NCI-H2196 (cell line): ENCODE measurements at regions not wholly inside any gene's neighbourhood (a gene's known extent, or its start where the extent isn't known, plus 50 kb on each side); places are given as distances from the start of the nearest gene placed in this dataset.

ENCODE experiments used
- DNase-seq: peaks from one replicate; lab custom pipeline; 2025; ENCODE audit not compliant: unreplicated experiment; lab: John Stamatoyannopoulos, UW

DNA sequence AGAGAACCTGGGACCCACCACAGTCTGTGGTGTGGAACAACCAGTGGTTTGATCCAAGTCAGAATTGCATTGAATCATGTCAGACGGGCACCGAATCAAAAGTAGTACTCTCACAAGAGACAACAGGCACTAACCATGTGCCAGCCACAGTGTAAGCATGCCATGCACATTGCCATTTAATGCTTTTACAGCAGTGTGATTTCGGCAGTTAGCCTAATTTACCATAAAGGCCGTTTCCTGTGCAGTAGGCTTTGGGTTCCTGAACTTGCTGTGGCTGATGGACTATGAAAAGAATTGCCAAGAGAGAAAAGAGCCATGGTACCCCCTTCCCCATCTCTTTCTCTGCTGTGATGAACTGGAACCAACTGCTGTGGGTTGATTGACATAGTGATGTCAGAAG is 540.6 kb downstream of the EBF1 start:
- DNase-seq, result no peak

DNA sequence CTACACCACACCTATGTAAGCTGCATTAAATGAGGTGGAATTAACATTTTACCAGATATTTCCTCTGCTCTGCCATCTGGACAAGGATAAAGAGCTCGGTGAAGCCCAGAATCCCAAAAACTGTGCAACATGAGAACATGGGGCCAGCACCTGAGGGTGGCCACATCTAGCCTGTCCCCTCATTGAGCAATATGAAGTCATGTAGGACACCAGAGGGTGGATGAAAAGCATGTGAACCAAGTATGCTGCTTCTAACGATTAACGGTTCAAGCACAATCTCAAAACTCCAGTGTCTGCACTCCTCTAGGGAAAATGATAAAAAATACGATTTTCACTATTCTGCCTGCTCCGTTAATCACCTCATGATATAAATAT is 545.8 kb downstream of the EBF1 start:
- DNase-seq, result no peak

DNA sequence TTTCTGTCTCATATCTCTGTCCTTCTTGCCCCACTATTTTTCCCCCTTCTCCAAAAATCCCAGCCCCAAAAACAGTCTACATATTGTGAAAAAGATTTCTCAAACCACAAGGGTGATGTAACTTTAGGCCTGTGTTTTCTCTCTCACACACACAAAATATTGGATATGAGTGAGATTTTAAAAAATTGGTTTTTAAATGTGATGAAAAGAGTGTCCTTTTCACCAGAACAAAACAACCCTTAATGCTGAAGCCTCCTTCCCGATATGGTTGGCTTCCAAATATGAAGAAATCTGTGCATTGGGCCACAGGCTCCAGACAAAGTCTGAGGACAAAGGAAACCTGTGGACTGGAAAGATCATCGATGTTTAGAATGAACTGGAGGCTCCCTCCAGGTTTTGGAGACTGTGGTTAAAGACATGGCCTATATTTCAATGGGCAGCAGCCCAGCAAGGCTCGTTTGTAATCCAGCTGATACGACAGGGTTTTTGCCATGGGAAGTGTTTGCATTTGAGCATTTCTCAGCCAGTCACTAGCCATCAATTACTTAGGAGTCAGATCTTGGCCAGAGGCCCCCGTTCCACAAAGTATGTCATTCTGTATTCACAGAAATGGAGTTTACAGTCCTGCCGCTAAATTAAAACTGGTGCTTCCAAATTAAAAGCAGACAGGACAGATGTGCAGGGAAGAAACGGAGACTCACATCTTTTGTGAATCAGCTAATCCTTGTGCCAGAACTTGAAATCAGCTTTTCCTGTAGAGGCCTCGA is 546.3 kb downstream of the EBF1 start:
- no peak for DNase-seq

DNA sequence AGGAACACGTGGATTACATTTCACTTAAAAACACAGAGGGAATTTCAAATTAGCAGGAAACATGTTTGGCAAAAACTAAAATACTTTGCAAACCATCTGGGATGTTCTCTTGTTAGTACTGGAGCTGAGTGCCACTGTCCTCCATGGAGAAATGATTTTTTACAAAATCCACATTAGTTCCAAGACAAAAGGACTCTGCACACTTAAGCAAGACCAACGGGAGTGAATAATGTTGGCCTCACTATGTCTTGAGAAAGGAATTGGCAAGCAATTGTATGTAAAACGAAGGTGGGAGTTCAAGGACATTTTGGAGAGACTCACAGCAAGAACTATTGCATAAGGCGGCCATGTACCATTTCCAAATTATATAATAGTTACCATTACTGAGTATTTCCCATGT is 547.5 kb downstream of the EBF1 start:
- no peak for DNase-seq

DNA sequence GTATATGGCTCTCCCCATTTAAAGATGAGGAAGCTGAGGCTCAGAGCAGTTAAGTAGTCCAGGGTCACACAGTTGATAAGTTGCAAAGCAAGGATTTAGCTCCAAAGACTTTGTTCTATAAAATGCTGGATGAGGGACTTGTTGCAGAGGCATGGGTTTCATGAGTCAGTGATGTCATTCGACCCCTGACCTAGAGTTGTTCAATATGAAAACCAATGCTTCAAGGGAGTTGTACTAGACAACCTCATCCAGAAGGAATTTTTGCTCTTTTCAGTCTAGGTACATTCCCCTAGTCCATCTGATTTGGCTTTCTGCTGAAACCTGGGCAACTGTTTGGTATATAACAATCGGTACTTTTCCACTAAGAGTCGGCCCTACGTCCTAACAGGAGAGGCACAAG is 550.4 kb downstream of the EBF1 start:
- no peak for DNase-seq

DNA sequence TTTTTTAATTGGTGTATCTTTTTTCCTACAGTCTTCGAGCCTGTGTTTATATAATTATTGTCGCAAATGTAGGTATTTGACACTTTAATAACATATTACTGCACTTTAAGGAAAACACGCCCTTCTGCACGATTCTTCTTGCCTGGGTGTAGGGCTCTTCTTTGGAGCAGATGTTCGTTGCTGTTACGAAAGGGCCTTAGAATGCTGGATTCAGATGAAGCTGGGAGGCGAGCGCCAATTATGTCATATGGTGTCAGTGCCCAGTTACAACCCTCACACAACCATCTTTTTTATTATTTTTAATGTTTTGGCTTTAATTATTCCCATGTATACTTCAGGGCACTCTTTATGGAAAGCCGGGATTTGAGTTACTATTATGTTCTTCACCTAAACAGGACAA is 553.0 kb downstream of the EBF1 start:
- DNase-seq, result no peak

DNA sequence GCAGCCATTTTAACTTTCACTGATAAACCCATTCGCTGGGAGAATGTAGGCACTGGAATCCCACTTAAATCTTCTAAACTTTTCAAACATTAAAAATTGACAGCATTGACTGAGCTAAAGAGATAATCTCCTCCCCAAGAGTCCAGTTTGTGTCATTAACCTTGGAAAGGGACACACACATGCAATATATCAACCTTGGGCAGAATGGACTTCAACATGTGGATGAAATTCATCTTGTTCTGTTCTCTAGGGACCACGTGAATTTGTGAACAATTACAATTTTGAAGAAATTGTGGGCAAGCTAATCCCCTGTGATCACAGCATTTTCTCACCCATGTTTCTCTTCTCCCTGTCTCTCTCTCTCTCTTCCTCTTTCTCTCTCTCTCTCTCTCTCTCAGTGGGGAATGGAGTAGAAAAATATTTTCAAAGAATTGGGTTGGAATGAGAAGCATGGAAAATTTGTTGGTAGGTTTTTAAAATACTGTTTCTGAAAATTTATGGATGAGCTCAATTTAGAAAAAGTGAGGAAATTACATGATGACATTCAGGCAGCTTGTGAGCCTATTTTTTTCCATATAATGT is 553.7 kb downstream of the EBF1 start:
- no peak for DNase-seq

DNA sequence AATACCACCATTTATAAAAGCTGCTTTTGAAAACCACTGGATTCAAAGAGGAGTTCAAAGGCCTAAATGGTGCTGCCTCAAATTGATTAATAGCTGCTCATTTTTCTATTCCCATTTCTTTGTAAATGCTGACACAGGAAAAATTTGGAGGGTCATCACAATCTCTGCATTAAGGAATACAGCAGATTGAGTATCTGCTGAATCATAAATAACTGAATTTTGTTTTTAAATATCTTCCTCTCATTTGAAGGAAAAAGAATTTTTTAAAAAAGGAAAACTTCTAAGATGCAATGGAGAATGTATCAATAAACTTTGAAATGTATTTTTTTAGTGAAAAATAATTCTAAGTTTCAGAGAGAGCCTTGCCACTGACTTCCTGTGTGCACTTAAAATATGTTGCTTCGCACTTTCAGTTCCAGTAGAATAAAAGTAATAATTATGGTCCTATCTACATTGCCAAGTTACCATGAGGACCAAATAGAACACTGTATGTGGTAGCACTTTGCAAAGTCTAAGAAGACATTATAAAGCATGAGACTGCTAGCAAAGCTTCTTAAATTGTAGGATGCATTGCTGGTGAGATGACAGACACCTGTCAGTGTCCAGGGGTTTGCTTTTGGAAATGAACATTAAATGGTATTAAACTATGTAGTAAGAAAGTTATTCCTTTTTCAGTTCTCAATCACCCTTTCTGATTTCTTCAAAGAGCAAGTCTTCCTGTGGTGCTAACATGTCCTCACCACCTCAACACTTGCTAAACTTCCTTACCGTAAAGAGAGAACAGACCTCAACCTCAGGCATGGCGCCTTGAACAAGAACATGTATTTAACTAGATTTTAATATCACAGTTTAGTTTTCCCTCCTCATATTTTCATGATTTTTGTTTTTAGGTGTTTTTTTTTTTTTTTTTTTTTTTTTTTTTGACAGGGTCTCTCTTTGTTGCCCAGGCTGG is 555.1 kb downstream of the EBF1 start:
- DNase-seq, result no peak

DNA sequence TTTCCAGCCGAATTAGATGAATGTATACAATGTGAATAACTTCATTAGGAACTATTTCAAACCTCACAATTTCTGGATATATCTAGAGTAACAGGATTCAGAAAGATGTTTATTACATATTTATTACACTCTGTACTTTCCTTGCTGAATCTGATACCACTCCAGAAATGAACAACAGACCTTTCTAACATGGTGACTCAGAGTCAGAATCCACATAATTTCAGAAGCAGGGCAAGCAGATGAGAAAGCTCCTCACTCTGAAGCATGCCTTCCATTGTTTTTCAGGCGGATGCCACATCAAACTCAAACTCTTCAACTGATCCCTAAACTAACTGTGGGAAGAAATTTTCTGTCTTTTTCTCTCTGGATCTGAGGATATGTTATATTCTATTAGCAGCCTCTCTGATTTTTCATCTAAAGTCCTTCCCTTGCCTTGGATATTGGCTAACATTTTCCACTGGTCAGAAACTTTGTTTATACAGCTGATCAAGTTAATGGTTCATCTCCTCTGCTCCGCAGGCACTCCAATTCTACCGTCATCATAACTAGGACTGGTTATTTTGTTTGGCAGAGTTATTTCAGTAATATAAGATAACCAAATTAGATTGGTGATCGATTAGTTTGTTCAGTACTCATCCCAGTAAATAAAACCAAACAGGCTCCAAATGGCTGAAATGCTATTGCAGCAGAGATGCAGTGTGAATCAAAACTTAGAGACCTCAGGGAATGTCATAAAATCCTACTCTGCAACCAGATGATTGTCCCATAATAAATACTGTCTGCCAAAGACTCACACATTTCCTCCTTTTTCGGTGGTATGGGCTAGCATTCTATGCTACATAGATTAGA is 556.0 kb downstream of the EBF1 start:
- no peak for DNase-seq

DNA sequence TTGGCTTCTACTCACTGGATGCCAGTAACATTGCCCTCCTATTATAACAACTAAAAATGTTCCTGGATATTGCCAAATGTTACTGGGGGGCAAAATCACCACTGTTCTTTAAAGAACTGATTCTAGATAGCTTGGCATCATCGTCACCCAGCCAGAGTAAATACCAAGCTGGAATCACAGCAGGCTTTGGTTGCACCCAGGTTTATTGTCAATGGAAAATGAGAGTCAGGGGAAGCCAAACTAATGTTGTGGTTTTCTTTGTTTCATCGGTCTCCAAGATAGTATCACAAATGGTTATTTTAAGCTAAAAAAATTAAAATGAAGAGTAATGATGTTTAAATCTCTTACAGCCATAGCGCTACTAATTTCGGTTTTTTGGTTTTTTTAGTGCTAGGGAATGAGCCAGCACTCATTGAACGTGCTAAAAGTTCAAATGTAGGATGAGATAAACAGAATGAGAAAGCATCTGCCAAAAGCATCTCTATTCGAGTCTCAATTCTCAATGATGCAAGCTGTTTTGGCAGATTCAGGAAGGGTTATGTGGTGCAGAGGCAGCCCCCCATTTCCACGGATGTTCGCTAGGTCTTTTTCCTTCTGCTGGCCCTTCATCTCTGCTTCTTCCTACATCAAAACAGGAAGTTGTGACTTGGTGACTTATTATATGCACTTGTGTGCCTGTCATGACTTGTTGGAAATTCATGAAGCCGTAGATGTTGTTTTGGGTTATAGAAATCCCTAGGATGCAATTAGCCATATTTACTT is 558.0 kb downstream of the EBF1 start:
- DNase-seq, result no peak

DNA sequence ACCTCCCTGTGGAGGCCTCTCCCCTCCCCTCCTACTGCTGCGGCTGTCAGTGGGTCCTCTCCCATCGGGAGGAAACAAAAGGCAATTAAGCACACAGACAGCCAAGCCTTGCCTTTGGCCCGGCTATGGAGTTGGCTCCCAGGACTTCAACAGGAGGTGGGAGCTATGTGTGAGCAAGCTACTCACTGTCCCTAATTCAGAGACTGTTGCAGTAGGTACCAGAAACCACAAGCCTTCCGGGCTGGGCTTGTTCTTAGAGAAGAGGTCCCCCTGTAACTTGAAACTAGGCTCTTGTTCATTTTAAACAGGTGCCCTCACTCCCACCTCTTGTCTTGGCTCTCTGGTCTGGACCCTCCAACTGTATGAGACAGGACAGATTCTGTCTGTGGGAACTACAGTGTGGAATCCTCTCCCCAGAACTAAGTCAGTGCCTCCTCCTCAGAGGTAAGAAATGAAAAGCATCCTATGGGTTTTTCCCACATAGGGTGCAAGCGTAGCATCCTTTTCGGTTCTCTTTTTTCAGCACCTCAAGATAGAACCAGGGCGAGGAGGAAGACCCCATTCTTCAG is 561.1 kb downstream of the EBF1 start:
- DNase-seq, result no peak

DNA sequence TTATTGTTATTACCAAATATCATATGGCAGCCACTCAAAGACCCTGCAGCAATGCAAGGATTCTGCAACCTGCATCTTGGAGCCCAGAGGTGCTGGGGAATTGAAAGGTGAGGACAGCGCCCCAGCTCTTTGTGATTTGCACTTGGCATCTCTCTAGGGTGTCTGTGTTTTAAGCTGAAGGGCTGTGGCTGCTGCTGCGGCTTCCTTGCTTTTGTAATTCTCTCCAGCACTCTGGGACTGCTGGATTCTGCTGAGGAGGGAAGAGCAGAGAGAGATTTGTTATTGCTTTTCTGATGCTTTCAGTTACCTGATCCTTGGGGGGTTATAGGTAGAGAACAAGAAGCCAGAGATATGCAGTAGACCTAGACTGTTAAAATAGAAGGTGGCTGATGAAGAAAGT is 562.4 kb downstream of the EBF1 start:
- no peak for DNase-seq

DNA sequence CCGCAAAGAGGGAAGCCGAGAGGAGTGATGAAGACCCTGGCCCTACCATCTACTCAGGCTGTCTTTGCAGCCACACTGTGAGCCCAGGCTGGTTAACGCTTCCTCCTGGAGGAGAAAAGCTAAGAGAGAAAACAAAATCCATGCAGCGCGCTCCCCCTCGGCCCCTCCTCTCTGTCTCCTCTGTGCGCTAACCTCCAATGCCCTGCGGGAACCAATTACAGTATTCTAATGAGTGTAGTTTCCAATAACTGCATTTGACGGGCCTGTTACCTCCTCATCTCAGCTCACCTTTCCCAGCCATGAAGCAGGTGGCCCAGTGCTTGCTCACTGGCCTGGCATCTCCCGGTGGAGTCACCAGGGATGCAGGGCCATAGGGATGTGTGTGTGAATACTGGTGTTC is 565.5 kb downstream of the EBF1 start:
- DNase-seq, result no peak

DNA sequence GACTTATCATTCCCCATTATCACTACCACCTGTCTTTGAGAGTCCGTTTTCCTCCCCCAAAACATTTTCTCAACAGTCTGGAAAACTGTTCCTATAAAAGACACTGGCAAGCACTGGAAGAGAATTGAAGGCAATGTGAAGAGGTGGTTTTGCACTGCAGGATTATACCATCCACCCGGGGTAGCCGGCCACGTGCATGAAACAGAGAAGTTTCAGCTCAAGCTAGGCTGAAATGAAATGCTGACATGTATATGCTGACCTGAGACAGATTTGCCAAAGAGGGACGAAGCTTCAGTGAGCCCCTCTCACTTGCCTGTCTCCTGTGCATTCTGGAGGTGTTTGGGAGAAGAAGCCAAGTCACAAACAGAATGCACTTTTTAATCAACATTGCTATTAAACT is 567.0 kb downstream of the EBF1 start:
- DNase-seq, result no peak

DNA sequence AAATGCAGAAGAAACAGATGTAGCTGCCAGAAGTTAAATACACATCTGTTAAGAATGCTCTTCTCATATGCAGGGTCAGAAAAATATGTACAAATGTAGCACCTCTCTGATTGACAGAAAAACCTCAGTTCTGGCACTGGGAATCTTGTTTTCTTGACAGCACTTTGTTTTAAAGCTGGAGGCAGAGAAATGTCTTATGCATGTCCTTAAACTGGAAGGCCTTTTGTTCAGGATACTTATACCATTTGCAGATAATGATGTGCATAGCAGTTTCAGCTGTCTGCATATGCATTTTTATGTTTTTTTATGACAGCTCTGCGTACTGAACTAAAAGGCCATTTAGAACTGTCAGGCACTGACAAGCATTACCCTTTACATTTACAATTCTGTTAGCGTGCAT is 567.9 kb downstream of the EBF1 start:
- no peak for DNase-seq

DNA sequence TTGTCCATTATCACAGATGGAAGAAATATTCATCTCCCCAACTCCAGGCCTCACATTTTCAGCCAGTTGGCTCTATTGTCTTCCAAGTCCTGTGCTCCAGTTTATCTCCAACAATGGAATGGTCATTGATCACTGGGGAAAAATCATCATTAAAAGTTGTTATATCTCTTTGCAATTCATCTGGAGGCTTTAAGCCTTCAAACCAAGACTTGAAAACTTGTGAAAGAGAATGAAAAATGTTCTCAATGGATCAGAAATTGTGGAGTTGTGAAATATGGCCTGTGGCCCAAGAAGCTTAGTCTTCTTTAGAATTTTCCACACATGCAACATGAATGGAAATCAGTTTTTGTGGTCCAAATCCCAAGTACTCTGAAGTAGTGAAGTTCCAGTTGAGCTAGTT is 569.6 kb downstream of the EBF1 start:
- DNase-seq, result no peak

DNA sequence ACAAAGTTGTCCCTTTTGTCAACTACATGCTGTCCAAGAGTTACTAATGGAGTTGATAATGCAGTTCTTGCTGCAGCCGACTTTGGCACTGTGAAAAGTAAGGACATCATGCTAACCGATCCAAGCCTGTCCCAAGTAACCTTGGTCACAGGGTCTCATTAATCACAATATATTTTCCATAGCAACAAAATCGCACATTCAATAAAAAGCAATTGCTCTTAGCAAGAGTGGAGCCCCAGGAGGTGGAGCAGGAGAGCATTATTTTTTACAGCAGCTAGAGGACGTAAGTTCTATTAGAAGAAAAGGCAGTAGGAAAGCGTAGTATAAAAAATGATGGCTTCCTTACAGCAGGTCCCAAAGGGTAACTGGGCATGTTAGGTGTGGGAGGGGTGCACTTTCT is 570.3 kb downstream of the EBF1 start:
- no peak for DNase-seq

DNA sequence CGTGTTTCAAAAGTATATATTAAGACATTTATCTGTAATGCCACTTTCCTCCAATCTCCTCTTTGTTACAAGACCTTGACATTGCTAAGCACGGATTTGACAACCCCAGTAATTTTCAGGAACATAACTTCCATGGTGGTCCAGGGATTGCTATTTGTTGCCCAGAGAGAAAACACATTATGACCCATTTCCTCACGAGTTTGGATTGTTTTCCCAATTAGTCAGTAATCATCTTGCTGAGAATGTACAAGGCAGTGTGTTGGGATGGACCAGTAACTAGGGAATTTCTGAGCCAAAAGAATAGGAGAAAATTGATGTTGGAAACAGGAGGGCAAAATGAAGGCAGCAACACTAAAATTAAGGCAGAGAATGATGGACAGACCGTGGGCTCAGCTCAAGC is 574.1 kb downstream of the EBF1 start:
- no peak for DNase-seq

DNA sequence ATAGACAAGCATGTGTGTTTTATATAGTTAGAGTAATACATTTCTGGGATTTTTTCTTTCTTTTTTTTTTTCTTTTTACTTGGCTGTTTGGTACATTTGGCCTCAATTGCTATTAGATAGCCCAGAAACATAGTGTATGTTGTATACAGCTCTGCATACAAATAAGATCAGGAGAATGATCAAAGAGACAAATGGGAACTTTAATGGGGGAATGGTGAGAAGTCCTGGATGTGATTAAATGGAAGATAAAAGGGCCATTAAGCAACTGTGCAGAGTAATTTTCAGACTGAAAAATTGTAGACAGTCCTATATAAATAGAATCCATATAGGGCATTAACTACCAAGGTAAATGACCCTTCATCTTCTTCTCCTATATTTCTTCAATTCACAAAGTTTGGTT is 575.6 kb downstream of the EBF1 start:
- no peak for DNase-seq

DNA sequence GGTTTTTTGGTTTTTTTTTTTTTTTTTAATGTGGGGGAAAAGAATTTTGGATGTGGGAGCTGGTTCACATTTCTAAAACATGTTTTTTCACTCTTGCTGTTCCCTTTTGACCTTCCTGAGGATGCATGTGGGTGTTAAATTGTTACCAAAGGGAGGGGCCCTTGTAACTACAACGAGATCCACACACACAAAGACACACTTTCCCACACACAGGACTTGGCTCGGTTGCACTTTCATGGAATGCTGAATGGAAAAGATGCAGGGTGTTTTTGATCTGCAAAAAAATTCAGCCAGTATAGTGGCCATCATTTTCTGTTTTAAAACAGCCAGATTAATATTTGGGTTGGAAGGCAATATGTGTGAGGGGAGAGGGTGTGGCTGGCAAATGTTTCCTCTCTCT is 576.9 kb downstream of the EBF1 start:
- no peak for DNase-seq
